PC-9 (cell line): ENCODE measurements at regions not wholly inside any gene's neighbourhood (a gene's known extent, or its start where the extent isn't known, plus 50 kb on each side); places are given as distances from the start of the nearest gene placed in this dataset.

Source experiments
- BruUV-seq: library from RNA; stranded (reverse); fragments of 400-500 nt; replicated peaks from 2 replicates; lab custom pipeline; 2021; lab: Mats Ljungman, UMichigan
- CTCF ChIA-PET: fragments of 300-600 bp; sonication (Branson Sonifier 250); formaldehyde crosslinking; loops from one replicate; lab custom pipeline; 2022; ENCODE audit warnings: antibody characterized with exemption; lab: Charles Lee
- POLR2A ChIA-PET: fragments of 300-600 bp; sonication (Branson Sonifier 250); formaldehyde crosslinking; loops from one replicate; lab custom pipeline; 2022; ENCODE audit warnings: antibody characterized with exemption; ENCODE audit not compliant: unreplicated experiment; lab: Charles Lee
- DNase-seq, 2 experiments: peaks; one replicate each; pipeline versions ENCODE4 v3.0.0 to v3.0.0-alpha.2; 2015 to 2022; ENCODE audit warnings: mixed read lengths in 1 of 2
- H2AFZ ChIP-seq: fragments of 200-600 bp; sonication (generic); 2 replicates; pipeline ENCODE4 v1.8.1; 2017; ENCODE audit warnings: antibody characterized with exemption
- H3F3A ChIP-seq: fragments of 200-600 bp; sonication (generic); 2 replicates; pipeline ENCODE4 v1.8.1; 2017; ENCODE audit warnings: antibody characterized with exemption, mild to moderate bottlenecking, low read depth; ENCODE audit not compliant: insufficient read depth
- H3K27ac ChIP-seq: fragments of 200-600 bp; sonication (generic); 2 replicates; pipeline ENCODE4 v1.6.1; 2016; ENCODE audit warnings: mixed run types
- H3K27me3 ChIP-seq: fragments of 200-600 bp; sonication (generic); 2 replicates; pipeline ENCODE4 v1.6.1; 2016; ENCODE audit warnings: low read depth, mixed run types; ENCODE audit not compliant: insufficient read depth
- H3K36me3 ChIP-seq: fragments of 200-600 bp; sonication (generic); 2 replicates; pipeline ENCODE4 v1.6.1; 2016; ENCODE audit warnings: low read depth, mixed run types
- H3K4me1 ChIP-seq: fragments of 200-600 bp; sonication (generic); replicated peaks from 2 replicates; pipeline ENCODE4 v1.6.1; 2016; ENCODE audit warnings: mixed run types; ENCODE audit not compliant: insufficient read depth
- H3K4me2 ChIP-seq: fragments of 200-600 bp; sonication (generic); 2 replicates; pipeline ENCODE4 v1.6.1; 2017; ENCODE audit warnings: mixed run types
- H3K4me3 ChIP-seq: fragments of 200-600 bp; sonication (generic); 2 replicates; pipeline ENCODE4 v1.6.1; 2016; ENCODE audit warnings: mixed run types
- H3K79me2 ChIP-seq: fragments of 200-600 bp; sonication (generic); 2 replicates; pipeline ENCODE4 v1.6.1; 2017; ENCODE audit warnings: low read depth, mixed run types
- H3K9me2 ChIP-seq: fragments of 200-600 bp; sonication (generic); 2 replicates; pipeline ENCODE4 v1.8.1; 2017; ENCODE audit warnings: mild to moderate bottlenecking; ENCODE audit not compliant: insufficient read depth
- H3K9me3 ChIP-seq: fragments of 200-600 bp; sonication (generic); 2 replicates; pipeline ENCODE4 v1.8.1; 2016; ENCODE audit warnings: low read depth; ENCODE audit not compliant: insufficient read depth
- H4K20me1 ChIP-seq: fragments of 200-600 bp; sonication (generic); 2 replicates; pipeline ENCODE4 v1.8.1; 2017; ENCODE audit not compliant: insufficient read depth
- EZH2 ChIP-seq: fragments of 200-600 bp; sonication (generic); IDR thresholded peaks from 2 replicates; pipeline ENCODE4 v1.8.0; 2017; ENCODE audit warnings: antibody characterized with exemption, low read depth
- intact Hi-C: fragments of 100-400 bp; cut with micrococcal nuclease; formaldehyde crosslinking; loops from one replicate; pipeline ENCODE4 v1.10.0; 2022; ENCODE audit not compliant: unreplicated experiment
- TF ChIP-seq, protein P1 (sequence below): fragments of 200-600 bp; sonication (generic); conservative IDR thresholded peaks from 2 replicates; pipeline ENCODE4 v1.6.1; 2017; ENCODE audit warnings: mixed run types, antibody characterized with exemption, mild to moderate bottlenecking, moderate library complexity

DNA sequence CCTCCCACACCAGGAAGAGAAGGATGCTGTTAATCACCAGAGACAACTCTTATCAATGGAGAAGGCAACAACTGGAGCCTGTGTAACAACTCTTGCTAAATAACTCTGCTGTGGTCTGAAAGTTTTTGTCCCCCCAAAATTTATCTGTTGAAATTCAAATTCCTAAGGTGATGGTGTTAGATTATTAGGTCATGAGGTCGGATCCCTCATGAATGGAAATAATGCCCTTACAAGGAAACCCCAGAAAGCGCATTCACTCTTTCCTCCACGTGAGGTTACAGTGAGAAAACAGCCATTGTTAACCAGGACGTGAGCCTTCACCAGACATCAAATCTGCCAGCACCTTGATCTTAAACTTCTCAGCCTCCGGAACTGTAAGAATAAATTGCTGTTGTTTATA lies 141.9 kb upstream of the CXADR start:
- Histone ChIP-seq H3K79me2 (no peaks in the 10 kb centered on the region), H3K36me3 (no peaks in the 10 kb centered on the region), H3K9me2 (no peaks in the 10 kb centered on the region), H3K27me3 (no peaks in the 10 kb centered on the region), H3K9me3 (no peaks in the 10 kb centered on the region), H3K27ac (peak overlapping the region; percentile 86), H3K4me1 (peaks cover 27% of the 10 kb centered on the region), H3K4me2 (peak overlapping the region; percentile 48), H3F3A (peaks cover 3% of the 10 kb centered on the region; the same call in 1 of the 2 replicates), H4K20me1 (no peaks in the 10 kb centered on the region), H2AFZ (no peak overlapping the region), H3K4me3 (no peak overlapping the region)
- intact Hi-C loops, result loop anchor here (5.0 kb wide), 1 partner anchor 141 kb away; the partner anchor contains the start of gene CXADR
- POLR2A ChIA-PET, result no interaction called here
- BruUV-seq, result no TSS peak
- no peak for DNase-seq
- TF ChIP-seq, protein P1, sequence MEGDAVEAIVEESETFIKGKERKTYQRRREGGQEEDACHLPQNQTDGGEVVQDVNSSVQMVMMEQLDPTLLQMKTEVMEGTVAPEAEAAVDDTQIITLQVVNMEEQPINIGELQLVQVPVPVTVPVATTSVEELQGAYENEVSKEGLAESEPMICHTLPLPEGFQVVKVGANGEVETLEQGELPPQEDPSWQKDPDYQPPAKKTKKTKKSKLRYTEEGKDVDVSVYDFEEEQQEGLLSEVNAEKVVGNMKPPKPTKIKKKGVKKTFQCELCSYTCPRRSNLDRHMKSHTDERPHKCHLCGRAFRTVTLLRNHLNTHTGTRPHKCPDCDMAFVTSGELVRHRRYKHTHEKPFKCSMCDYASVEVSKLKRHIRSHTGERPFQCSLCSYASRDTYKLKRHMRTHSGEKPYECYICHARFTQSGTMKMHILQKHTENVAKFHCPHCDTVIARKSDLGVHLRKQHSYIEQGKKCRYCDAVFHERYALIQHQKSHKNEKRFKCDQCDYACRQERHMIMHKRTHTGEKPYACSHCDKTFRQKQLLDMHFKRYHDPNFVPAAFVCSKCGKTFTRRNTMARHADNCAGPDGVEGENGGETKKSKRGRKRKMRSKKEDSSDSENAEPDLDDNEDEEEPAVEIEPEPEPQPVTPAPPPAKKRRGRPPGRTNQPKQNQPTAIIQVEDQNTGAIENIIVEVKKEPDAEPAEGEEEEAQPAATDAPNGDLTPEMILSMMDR, result no peak
- TF ChIP-seq EZH2, result no peak
- CTCF ChIA-PET, result no interaction called here

DNA sequence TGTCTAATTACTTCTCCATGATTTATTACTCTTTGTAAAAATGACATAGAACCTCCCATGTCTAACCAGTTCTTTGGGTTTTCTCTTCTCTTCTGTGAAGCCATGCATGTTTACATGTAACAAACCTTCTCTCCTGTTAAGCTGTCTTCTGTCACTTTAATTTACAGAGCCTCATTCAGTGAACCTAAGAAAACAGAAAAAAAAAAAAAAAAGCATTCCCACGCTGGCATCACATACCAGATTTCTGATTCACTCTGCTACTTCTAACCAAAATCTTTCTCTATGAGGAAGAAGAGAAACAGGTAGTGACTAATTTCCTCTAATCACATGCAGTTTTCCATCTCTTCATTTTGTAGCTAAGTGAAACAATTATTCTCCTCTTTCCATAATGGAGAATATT lies 141.4 kb upstream of the CXADR start:
- BruUV-seq, result no TSS peak
- H3K4me3 ChIP-seq, result no peak overlapping the region
- no peaks in the 10 kb centered on the region for H3K9me2 ChIP-seq
- H4K20me1 ChIP-seq, result no peaks in the 10 kb centered on the region
- H3K79me2 ChIP-seq, result no peaks in the 10 kb centered on the region
- intact Hi-C loops, result loop anchor here (5.0 kb wide), 1 partner anchor 141 kb away; the partner anchor contains the start of gene CXADR
- no peaks in the 10 kb centered on the region for H3K9me3 ChIP-seq
- H3K27me3 ChIP-seq, result no peaks in the 10 kb centered on the region
- peaks cover 27% of the 10 kb centered on the region for H3K4me1 ChIP-seq
- ChIA-PET POLR2A (interaction anchor here (0.6 kb wide), 1 partner anchor 220 kb away, joined by 3 read pairs; no protein-coding TSS in a partner anchor), CTCF (no interaction called here)
- no peak overlapping the region for H2AFZ ChIP-seq
- peak in 1 of 2 experiments; percentile 92 for DNase-seq
- no peak for TF ChIP-seq EZH2
- TF ChIP-seq, protein P1, result no peak
- no peaks in the 10 kb centered on the region for H3K36me3 ChIP-seq
- H3F3A ChIP-seq, result peaks cover 3% of the 10 kb centered on the region; the same call in 1 of the 2 replicates
- H3K4me2 ChIP-seq, result peak overlapping the region; percentile 48
- peak overlapping the region; percentile 86 for H3K27ac ChIP-seq

DNA sequence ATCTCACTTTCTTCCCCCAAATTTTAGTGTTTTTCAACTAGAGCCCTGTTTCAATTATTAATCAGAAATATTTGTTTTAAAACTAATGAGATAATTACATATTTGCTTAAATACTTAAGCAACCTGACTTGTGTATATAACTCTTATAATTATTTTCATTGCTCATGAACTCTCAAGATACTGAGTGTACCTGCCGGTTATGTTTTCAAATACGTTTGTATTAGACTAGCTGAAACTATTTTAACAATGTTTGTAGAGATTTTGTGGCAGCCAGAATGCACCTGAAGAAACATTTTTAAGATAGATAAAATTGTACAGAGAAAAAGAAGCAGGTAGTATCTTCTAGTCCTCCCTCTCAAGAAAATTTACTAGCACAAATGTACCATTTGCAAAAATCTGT lies 140.6 kb upstream of the CXADR start:
- Histone ChIP-seq H3F3A (peaks cover 3% of the 10 kb centered on the region; the same call in 1 of the 2 replicates), H3K36me3 (no peaks in the 10 kb centered on the region), H3K27ac (peak overlapping the region; percentile 86), H4K20me1 (no peaks in the 10 kb centered on the region), H3K4me3 (no peak overlapping the region), H3K9me2 (no peaks in the 10 kb centered on the region), H2AFZ (no peak overlapping the region), H3K4me2 (peak overlapping the region; percentile 48; the same call in 1 of the 2 replicates), H3K4me1 (peaks cover 27% of the 10 kb centered on the region), H3K27me3 (no peaks in the 10 kb centered on the region), H3K9me3 (no peaks in the 10 kb centered on the region), H3K79me2 (no peaks in the 10 kb centered on the region)
- BruUV-seq, result no TSS peak
- TF ChIP-seq, protein P1, result no peak
- TF ChIP-seq EZH2, result no peak
- no peak for DNase-seq
- intact Hi-C loops, result loop anchor here (5.0 kb wide), 1 partner anchor 140 kb away; the partner anchor contains the start of gene CXADR
- ChIA-PET POLR2A (interaction anchor here (0.6 kb wide), 1 partner anchor 219 kb away, joined by 3 read pairs; no protein-coding TSS in a partner anchor), CTCF (no interaction called here)
